Retinal pigment epithelial cell (primary cell): ENCODE measurements at regions not wholly inside any gene's neighbourhood (a gene's known extent, or its start where the extent isn't known, plus 50 kb on each side); places are given as distances from the start of the nearest gene placed in this dataset.

Experiments
- DNase-seq: peaks from one replicate; pipeline ENCODE4 v3.0.0-alpha.2; 2010; ENCODE audit warnings: low read depth
- H3K4me3 ChIP-seq: 2 replicates; pipeline ENCODE4 v1.5.1; 2011; ENCODE audit warnings: mild to moderate bottlenecking, low read length, control low read depth, moderate library complexity
- TF ChIP-seq, protein P1 (sequence below): conservative IDR thresholded peaks from 2 replicates; pipeline ENCODE4 v1.5.1; 2011; ENCODE audit warnings: low read depth, low read length, control low read depth, inconsistent platforms

DNA sequence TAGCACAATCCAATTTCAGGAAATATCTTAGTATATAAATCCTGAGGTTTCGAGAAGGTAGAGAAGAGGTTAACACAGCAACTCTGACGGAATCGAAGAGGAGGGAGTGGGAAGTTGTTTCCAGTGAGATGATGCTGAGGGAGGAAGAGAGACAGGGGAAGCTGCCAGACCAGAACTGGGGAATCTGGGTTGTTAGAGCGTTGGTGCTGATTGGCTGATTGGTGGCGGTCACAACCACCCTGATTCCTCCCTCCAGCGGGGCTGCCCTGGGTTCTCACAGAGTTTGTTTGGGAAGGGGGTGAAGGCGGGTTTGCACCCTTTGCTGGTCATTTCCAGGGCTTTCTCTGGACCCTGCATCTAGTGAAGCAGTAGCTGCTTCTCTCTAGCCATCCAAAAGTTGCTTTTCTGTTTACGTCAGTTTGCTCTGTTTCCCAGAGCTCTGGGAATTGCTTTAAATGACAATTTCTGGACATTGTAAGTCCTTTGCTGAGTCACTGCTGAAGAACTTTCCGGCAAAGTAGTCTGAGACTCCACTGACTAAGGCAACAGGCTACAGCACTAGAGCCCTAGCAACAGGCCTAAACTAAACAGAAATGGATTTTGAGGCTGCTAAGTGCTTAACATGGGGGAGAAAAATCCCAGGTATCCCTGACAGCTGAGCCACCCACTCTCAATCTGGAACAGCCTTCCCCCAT lies 90.1 kb downstream of the TENT5C start:
- TF ChIP-seq, protein P1, sequence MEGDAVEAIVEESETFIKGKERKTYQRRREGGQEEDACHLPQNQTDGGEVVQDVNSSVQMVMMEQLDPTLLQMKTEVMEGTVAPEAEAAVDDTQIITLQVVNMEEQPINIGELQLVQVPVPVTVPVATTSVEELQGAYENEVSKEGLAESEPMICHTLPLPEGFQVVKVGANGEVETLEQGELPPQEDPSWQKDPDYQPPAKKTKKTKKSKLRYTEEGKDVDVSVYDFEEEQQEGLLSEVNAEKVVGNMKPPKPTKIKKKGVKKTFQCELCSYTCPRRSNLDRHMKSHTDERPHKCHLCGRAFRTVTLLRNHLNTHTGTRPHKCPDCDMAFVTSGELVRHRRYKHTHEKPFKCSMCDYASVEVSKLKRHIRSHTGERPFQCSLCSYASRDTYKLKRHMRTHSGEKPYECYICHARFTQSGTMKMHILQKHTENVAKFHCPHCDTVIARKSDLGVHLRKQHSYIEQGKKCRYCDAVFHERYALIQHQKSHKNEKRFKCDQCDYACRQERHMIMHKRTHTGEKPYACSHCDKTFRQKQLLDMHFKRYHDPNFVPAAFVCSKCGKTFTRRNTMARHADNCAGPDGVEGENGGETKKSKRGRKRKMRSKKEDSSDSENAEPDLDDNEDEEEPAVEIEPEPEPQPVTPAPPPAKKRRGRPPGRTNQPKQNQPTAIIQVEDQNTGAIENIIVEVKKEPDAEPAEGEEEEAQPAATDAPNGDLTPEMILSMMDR = no peak
- peak; percentile 88 for DNase-seq
- no peak overlapping the region for H3K4me3 ChIP-seq

DNA sequence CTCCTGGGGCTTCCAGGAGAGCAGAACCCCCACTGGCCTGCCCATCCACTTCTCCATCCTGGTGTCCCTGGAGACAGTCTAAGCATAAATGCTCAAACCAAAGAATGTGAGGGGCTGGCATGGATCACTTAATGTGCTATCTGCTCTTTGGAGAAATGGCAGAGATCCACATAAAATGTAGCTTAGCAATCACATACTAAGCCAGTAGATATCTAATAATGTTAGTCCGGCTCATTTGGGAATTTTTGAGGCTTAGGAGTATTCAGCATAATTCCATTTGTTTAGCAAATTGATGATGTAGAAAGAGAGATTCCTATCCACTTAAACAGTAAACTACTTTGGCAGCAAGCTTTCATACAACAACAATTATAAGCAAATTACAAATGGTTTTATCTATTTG lies 90.7 kb downstream of the TENT5C start:
- no peak for DNase-seq

DNA sequence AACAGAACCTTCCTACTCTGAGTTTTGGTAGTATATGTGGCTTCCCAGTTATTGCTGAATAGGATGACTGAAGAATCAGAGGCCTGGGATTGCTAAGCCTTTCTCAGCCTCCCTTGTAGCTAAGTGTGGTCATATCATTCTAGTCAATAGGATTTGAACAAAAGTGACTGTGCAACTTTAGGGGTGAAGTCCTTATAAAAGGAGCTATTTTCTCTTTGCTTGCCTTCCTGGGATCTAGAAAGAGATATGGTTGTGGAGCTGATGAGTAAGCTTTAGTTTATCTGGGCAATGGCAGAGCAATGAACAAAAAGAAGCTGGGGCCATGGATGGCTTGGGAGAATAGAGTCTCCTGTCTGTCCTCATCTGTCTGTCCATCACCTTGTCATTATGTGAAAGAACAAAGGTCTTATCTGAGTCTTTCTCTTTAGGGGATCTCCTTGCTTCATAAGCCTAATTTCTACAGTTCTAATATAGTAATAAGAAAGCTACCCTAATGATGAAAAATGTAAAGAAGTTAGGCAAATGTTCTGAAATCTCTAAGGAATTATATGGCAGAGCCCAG lies 91.5 kb downstream of the TENT5C start:
- DNase-seq = no peak
- TF ChIP-seq, protein P1 = no peak
- H3K4me3 ChIP-seq = no peak overlapping the region

More for the DNA sequence above, 90.7 kb downstream of the TENT5C start:
- H3K4me3 ChIP-seq = no peak overlapping the region
- TF ChIP-seq, protein P1 = no peak

DNA sequence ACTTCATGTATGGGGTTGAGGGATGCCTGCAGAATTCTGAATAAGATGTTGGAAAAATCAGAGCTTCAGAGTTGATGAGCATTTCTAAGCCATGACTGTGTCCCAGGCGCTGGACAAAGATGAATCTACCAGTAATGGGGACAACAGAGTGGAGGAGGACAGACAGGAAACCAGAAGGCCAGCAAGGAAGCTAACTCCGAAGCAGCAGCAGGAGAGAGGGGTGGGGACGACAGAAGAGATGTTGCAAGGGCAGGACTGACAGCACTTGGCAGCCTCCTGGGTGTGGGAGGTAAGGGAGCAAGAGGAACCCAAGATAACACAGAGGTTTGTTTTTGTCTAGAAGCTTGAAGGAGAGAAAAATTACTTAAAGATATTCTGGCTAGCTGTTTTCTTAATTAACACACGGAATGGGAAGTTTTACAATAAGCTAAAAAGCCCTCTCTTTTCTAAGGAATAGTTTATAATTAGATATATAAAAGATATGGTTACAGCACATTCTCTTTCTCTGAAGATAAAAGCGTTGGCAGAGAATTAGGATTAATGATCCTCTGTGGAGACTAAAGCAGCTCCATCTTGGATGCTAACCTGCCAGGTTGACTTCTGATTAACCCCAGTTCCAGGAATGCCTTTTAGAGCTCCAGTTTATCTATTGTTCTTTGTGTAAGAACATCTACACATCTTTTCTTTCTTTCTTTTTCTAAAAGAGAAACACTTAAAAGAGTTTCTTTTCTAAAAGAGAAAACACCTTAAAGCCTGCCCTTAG lies 92.7 kb downstream of the TENT5C start:
- DNase-seq = no peak
- no peak overlapping the region for H3K4me3 ChIP-seq
- TF ChIP-seq, protein P1 = no peak

DNA sequence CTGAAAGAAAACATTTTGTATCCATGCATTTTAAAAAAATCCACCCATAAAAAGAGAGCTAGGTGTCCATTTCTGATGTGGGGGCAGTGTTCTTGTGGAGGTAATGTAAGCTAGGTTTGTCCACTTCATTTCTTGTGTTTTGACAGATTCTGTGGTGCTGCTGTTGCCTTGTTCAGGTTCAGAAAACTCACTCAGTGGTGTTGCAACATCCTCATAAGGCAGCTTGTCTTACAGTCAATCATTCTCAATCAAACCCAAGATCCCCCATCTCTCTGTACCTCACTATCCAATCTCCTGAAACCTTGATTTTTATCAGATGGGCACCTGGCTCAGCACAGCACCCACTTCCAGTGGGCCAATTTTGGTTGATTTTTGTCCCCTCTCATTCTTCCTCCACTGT lies 94.1 kb downstream of the TENT5C start:
- H3K4me3 ChIP-seq = no peak overlapping the region
- no peak for DNase-seq
- TF ChIP-seq, protein P1 = no peak

DNA sequence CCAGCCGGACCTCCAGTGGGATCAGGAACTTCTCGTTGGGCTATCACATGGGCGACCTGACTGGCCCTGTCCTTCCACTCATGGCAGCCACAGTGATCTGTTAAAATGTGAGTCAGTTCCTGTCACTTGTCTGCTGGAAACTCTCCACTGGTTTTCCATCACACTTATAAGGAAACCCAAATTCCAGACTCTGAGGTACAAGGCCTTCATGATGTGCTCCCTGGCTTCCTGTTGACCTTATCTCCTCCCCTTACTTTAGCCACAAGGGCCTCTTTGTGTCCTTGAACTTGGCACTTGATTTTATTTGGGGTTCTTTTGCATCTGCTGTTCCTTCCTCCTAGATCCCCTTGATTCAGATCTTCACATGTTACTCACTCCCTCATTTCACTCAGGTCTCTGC lies 96.8 kb downstream of the TENT5C start:
- H3K4me3 ChIP-seq = no peak overlapping the region
- TF ChIP-seq, protein P1 = no peak
- no peak for DNase-seq
